Epithelial cell of proximal tubule (primary cell): ENCODE measurements at regions not wholly inside any gene's neighbourhood (a gene's known extent, or its start where the extent isn't known, plus 50 kb on each side); places are given as distances from the start of the nearest gene placed in this dataset.

ENCODE experiments used
- DNase-seq: peaks from one replicate; pipeline ENCODE4 v3.0.0-alpha.2; 2011; ENCODE audit warnings: low read depth
- H3K4me3 ChIP-seq: 2 replicates; pipeline ENCODE4 v1.5.1; 2011; ENCODE audit warnings: low read depth, mild to moderate bottlenecking, low read length
- CTCF ChIP-seq: conservative IDR thresholded peaks from 2 replicates; pipeline ENCODE4 v1.5.1; 2012; ENCODE audit warnings: low read depth, mild to moderate bottlenecking, low read length

- no peak for DNase-seq
- no peak for TF ChIP-seq CTCF
- H3K4me3 ChIP-seq, result no peak overlapping the region
Observed at GRCh38 chr4:82223715-82224114, 150.1 kb downstream of the HNRNPD start.

GRCh38 chr4:82219346-82219745, 154.4 kb downstream of the HNRNPD start:
- H3K4me3 ChIP-seq, result no peak overlapping the region
- DNase-seq, result no peak
- no peak for TF ChIP-seq CTCF

DNA sequence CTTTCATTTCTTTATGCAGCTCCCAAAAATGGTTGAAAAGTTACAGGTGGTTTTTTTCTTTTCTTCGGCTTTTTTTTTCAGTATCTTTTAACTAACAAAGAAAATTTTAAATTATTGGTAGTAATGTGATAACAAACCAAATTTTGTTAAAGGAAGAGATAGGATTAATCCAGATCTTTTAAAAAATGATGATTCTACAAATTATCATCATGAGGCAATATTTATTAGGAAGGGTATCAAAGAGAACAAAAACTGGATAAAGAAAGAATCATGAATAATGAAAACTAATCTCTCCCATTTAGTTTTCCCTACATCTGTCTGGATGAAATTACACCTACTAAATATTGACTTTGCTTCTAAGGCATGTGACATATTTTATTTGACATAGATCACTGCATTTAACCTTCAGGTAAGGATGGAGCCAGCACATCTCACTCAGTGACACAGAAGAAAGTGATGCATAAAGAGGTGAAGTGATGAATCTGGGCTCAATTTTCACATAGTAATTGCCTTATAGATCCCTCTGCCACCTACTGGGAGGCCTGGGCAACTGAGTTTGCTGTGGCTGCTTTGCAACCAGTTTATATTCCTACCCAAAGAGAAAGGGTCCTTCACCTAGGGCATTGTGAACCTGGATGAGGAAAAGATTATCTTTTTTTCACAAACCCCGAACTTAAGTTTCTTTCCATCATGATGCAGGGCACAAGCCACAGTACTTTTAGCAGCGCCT, 155.6 kb downstream of the HNRNPD start:
- peak; percentile 66 for TF ChIP-seq CTCF
- DNase-seq, result no peak
- no peak overlapping the region for H3K4me3 ChIP-seq

DNA sequence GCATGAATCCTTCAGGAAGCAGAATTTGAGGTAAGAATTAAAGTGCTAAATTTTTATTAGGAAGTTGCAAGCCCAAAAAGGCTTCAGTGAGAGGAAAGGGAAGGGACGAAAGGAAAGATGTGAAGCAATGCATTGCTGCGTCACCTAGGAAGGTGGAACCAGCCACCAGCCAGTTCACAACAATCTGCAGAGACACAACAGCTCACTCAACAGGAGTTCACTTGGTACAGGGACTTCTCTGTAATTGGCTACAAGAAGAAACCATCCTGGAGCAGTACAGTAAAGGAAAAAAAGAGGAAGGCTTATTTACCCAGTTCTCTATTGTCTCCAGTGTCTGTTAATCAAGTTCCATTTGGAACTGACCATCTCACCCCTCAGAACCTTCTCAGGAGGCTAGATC, 157.6 kb downstream of the HNRNPD start:
- TF ChIP-seq CTCF, result no peak
- no peak overlapping the region for H3K4me3 ChIP-seq
- DNase-seq, result no peak

DNA sequence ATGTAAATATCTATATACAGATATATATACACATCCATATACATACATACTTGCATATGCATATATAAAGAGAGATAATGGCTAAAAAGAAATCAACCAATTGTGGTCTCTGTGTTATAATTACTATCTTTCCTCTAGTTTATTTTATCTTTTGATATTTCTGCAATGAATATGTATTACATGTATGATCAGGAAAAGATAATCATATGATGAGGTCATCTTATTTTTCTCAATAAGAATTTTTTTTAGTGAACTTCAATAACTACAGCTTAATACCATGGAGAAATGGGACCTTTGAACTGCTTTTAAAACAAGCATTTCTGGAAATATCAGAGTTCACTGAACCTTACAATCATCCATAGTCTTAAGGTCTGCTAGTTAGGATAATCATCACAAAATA, 158.0 kb downstream of the HNRNPD start:
- no peak overlapping the region for H3K4me3 ChIP-seq
- no peak for TF ChIP-seq CTCF
- no peak for DNase-seq

DNA sequence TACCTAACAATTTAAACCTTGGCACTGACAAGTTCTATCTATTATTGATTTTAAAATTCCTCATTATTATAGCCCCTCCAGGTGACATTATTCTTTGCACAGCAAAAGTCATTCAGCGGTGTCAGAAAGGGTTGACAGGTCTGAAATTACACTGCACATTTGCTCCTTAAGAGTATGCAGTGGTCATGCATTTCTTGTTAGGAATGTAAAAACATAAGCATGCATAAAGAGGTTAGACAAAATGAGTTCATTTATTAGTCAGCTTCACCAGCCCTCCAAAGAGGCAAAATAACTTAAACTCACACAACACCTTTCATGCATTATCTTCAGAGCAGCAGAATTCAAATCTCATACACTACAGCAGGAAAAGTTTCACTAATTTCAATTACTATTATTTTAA, 158.8 kb downstream of the HNRNPD start:
- TF ChIP-seq CTCF, result no peak
- H3K4me3 ChIP-seq, result no peak overlapping the region
- no peak for DNase-seq
